ENCODE measurements at regions not wholly inside any gene's neighbourhood (a gene's known extent, or its start where the extent isn't known, plus 50 kb on each side); places are given as distances from the start of the nearest gene placed in this dataset.
A peak's percentile ranks its signal among the peaks of the same experiment; 100 is the strongest.

- no peak for DNase-seq
Observed at GRCh38 chr2:126518196-126518595, 137.8 kb upstream of the GYPC start.

DNA sequence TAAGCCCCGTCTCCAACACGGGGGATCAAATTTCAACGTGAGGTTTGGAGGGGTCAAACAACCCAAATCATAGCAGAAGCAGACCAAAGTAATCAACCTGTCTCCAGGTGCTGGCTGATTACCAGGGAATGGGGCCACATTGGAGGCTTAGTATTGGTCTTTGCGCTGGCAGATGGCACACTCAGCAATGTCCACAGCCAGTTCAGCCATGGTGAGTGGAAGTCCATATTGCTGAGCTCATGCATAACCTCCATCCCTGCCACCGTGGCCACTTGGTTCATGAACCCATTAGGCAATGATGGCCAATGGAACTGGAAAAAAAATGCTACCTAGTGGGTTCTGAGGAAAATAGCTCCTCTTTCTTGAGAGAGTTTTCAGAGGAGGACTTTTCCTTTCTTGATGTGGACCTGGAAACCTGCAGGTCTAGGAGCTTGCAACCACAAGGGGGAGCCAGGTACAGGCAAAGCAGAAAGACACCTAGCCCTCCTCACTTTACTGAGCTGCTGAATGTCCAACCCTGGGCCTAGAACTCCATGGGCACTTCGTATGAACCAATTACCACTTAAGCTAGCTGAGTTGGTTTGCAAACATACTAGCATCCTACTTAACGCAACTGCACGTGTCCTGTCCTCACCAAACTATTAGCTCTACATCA lies 128.0 kb upstream of the GYPC start:
- DNase-seq, result peak; percentile 33

DNA sequence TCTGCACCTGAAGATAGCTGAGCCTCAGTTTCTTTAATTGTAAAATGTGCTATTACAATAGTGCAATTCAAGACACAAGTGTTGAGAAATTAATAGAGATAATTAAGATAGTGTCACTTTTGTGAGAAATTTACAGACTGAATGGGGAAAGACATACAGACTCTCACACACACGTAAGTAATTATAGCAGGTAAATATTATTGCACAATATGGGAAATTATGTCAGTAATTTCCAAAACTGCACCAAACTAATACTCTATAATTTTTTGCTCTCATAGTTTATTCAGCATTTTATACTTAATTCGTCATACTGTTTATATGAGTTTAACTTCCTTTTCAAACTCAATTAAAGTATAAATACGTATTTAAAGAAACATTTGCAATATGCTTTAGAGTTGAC lies 124.9 kb upstream of the GYPC start:
- DNase-seq, result no peak

DNA sequence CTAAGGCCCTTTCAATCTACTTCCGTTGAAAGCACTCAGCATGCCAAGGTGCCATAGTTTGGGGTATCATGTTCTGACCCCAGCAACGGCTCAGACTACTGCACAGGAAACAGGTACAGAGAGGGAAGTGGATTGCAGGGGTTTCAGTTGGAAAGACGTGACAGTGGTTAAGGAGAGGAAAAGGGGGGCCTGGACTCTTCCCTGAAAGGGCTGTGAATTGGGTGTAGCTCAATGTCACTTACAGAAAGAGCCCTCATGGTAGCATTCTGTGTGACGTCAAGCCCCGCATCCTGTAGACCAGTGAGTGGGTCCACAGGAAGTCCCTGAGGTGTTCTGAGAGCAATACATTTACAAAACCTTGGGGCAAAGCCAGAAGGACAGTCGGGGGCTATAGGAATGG lies 121.5 kb upstream of the GYPC start:
- DNase-seq, result no peak

GRCh38 chr2:126535408-126535807 lies 120.5 kb upstream of the GYPC start:
- DNase-seq, result no peak

- no peak for DNase-seq
Observed at GRCh38 chr2:126536605-126537200, 119.3 kb upstream of the GYPC start.

DNA sequence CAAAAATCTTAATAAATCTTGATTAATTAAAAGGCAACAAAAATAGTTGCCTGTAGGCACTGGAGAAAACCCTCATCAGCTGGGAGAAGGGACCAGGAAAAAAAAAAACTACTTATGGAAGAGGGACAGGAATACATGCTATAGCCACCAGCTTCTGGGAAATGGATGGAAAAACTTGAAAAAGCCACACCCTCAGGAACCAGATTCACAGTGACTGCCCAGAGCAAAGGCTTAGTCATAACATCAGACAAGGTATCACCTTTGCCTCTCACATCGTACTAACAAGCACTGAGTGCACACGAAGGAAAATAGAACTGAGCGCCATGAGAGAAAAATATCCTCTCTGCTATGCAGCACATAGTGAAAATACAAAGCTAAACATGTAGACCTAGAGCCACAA lies 116.9 kb upstream of the GYPC start:
- DNase-seq, result no peak

DNA sequence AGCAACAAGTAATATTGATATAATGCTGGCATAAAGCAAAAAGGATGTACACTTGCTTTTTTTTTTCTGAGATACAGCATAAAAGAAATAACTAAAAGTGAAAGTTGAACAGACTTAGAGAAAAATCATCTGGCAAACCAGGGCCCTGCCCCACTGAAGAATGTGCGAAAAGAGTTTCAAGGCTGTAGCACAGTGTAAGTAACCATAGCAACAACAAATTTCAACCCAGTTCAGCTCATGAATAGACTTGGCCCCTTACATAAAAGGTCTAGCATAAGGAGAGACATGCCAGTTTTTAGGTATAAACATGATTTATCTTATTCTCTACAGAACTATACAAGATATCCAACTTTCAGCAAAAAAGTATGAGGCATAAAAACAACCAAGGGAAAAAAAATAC lies 113.7 kb upstream of the GYPC start:
- DNase-seq, result no peak

- DNase-seq, result no peak
Observed at GRCh38 chr2:126543081-126543480, 112.9 kb upstream of the GYPC start.

DNA sequence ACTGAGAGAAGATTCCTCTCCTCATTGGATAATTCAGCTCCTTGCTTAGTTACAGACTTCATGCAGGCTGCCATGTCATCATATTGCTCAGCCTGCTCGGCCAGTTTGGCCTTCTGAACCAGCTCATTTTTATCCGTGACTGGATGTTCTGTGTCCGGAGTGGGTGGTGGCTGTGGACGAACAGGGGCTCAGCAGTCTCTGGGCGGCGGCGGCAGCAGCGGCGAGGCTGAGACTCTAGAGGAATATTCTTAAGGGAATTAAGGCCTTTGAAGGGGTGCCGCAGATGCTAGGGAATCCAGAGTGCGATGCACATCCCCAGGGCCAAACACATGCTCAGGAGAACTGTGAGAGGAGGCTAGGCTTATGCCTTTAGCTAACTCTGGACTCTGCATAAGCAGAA lies 97.9 kb upstream of the GYPC start:
- DNase-seq, result no peak

DNA sequence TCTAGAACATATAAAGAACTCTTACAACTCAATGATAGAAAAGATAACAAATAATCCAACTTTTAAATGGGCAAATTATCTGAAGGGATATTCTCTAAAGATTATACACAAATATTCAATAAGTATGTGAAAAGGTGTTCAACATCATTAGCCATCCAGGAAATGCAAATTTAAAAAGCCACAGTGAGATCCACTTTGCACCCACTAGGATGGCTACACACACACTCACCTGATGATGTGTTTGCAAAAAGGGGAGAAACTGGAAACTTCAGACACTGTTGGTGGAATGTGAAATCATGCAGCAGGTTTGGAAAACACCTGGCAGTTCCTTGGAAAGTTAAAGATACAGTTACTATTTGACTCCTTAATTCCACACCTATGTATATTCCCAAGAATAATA lies 87.2 kb upstream of the GYPC start:
- DNase-seq, result no peak

GRCh38 chr2:126571403-126571802 lies 84.6 kb upstream of the GYPC start:
- no peak for DNase-seq

GRCh38 chr2:126575631-126576030 lies 80.3 kb upstream of the GYPC start:
- DNase-seq, result no peak

- no peak for DNase-seq
Observed at GRCh38 chr2:126579868-126580267, 76.1 kb upstream of the GYPC start.

DNA sequence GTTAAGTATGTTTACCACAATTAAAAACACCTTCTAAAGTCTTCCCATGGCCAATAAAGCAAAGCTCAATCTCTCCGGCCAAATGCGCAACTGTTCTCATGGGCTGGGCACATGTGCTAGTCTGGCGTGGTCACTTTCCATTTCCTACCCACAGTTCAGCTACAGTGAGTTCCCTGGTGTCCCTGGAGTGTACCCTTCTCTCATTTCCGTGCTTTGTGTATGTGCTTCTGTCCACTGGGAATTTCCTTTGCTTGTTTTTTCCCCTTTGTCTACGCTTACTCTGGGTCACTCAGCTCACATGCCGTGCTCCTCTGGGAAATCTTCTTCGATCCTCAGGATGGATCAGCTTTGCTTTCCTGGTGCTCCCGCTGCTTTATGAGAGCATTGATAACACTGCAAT lies 69.6 kb upstream of the GYPC start:
- DNase-seq, result no peak

DNA sequence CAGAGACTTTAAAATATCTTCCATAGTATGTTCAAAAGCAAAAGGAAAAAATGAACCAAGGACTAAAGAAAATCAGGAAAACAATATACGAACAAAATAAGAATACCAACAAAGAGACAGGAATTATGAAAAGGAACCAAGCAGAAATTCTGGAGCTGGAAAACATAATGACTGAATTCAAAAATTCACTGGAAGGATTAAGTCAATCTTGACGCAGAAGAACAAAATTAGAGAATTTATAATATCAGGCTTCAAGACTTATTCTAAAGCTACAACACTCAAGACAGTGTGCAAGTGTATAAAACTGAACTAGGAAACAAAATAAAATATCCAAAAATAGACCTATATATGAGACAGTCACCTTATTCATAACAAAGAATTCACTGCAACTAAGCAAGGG lies 56.9 kb upstream of the GYPC start:
- no peak for DNase-seq

- DNase-seq, result no peak
Observed at GRCh38 chr2:126600742-126601141, 55.2 kb upstream of the GYPC start.

- DNase-seq, result no peak
Observed at GRCh38 chr2:126602334-126602733, 53.6 kb upstream of the GYPC start.

All from NCI-H226 (cell line).